PC-3 (cell line): ENCODE measurements at regions not wholly inside any gene's neighbourhood (a gene's known extent, or its start where the extent isn't known, plus 50 kb on each side); places are given as distances from the start of the nearest gene placed in this dataset.

ENCODE experiments used
- CTCF ChIP-seq: fragments of 300-600 bp; sonication (generic); conservative IDR thresholded peaks from 2 replicates; pipeline ENCODE4 v1.5.1; 2017; ENCODE audit warnings: antibody characterized with exemption, low read depth, mild to moderate bottlenecking, low read length
- EZH2 ChIP-seq: fragments of 300-600 bp; sonication (generic); IDR thresholded peaks from one replicate; pipeline ENCODE4 v1.6.1; 2017; ENCODE audit warnings: antibody characterized with exemption, mild to moderate bottlenecking, low read length; ENCODE audit not compliant: unreplicated experiment
- EZH2phosphoT487 ChIP-seq: fragments of 300-600 bp; sonication (generic); IDR thresholded peaks from 2 replicates; pipeline ENCODE4 v1.6.1; 2018; ENCODE audit warnings: mild to moderate bottlenecking, antibody characterized with exemption, low read length, borderline replicate concordance

- no peak for TF ChIP-seq CTCF
- TF ChIP-seq EZH2, result no peak
- no peak for TF ChIP-seq EZH2phosphoT487
Measured at GRCh38 chr3:102378216-102378615, 56.6 kb upstream of the ZPLD1 start.
